HG03139 (cell line): ENCODE measurements at regions not wholly inside any gene's neighbourhood (a gene's known extent, or its start where the extent isn't known, plus 50 kb on each side); places are given as distances from the start of the nearest gene placed in this dataset.
"Not testable (repeated sequence)": the region's sequence is repeated elsewhere in the genome, so short reads cannot be mapped to it uniquely, and the experiment has no call there.

Experiments used
- ATAC-seq: cut with Tn5 transposase; IDR thresholded peaks from one replicate; pipeline ENCODE4 v1.9.1; 2021; ENCODE audit not compliant: unreplicated experiment

DNA sequence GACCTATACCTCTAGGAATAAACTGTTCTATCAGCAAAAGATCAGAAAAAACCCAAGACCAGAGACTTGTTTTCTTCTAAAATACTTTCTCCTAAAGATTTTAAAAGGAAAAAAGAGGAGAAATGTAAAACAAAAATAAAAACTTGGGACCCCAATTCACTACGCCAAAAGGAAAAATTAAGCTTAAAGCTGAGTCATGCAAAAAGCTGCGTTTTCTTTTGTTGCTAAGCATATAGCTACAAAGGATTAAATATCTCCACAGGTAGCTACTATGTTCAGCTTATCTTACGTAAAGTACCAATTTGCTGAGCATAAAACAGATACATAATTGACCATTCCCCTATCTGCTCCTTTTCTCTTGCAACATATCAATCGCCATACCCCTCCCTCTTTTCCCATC, 950.0 kb upstream of the NXPH2 start:
- no peak for ATAC-seq

DNA sequence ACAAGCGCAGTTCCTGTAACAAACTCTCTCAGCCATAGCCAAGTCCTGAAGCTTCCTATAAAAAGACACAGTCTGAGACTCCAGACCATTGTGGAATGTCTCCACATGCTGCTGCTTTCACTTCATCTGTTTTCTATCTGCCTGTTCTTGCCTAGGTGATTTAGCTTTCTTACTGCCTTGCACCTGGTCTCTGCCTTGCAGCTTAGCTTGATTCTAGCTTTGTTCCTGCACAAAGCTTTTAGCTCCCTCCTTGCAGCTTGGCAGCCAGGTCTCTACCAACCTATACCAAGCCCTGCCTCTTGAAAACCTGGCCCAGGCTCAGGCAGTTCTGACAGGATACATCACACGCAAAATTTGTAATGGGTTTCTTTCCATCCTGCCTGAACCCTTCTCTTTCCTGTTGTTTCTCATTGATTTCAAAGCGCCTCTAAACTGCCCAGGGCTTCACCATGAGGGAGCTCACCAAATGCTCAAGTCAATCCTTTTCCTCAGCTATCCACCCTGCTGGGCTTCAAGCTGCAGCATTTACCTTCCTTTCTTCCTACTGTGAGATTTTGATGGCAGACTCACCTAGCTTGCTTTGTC, 941.3 kb upstream of the NXPH2 start:
- ATAC-seq: no peak

DNA sequence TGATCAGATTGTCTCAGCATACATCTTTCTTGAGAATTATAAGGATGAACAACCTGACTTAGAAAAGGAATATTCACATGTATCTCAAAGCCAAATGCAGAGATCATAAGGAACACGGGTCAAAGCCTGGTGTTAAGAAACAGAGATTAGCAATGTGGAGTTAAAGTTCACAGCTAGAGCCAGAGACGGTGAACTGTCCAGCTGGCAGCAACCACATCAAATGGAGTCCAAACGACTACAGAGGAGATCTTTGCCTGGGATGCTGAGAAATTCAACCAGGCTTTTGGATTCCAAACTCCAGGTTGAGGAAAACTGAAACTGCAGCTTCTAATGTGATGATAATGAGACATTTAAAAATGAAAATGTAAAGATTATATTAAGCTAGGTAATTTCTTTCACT, 939.9 kb upstream of the NXPH2 start:
- ATAC-seq: no peak

DNA sequence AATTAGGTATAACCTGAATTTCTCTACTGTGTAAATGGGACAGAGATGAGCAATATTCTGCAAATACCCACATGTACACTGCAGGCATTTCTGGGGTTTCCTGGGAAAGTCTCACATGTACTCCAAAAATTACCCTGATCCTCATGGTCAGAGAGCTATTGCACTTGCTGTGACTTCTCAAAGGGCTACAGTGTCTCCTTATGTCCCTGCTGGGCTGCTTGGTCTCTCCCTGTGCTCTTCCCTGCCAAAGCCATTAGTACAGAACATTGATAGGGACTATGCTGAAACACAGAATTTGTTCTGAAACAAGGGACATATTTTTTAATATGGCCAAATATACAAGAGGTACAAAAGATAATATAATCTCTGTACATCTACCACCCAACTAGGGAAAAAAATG, 924.4 kb upstream of the NXPH2 start:
- ATAC-seq: no peak

DNA sequence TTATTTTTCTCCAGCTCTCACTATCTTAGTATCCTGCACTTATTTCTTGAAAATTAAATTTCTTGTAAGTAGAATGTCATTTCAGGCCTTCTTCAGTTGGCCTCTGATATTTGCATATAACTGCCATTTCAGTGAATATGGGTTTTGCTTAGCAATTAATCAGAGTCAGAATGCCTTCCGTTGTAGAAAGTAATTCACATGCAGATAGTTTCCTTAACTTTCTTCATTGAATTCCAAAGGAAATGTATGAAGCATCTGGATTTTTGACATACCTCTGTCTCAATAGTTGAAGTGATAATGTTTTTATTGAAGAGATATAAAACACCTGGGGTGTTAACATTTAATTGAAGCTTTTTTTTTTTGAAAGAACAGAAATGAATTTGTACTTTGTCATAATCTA, 914.1 kb upstream of the NXPH2 start:
- ATAC-seq: no peak

DNA sequence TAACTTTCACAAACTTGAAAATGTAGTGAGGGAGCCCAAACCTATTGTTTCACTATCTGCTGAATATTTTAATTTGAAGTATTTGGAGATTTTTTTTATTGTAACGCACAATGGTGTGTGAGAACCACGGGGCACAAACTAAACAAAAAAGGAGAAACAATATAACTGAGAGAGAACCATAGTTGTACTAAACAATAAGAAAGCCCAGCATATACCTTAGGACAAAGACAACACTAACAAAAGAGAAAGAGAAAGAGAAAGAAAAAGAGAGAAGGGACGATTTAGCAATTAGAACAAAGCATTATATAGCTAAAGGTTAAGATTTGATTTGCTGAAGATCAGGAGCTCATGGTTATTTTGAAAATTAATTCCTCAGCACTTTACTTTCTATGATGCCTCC, 906.0 kb upstream of the NXPH2 start:
- ATAC-seq: no peak

DNA sequence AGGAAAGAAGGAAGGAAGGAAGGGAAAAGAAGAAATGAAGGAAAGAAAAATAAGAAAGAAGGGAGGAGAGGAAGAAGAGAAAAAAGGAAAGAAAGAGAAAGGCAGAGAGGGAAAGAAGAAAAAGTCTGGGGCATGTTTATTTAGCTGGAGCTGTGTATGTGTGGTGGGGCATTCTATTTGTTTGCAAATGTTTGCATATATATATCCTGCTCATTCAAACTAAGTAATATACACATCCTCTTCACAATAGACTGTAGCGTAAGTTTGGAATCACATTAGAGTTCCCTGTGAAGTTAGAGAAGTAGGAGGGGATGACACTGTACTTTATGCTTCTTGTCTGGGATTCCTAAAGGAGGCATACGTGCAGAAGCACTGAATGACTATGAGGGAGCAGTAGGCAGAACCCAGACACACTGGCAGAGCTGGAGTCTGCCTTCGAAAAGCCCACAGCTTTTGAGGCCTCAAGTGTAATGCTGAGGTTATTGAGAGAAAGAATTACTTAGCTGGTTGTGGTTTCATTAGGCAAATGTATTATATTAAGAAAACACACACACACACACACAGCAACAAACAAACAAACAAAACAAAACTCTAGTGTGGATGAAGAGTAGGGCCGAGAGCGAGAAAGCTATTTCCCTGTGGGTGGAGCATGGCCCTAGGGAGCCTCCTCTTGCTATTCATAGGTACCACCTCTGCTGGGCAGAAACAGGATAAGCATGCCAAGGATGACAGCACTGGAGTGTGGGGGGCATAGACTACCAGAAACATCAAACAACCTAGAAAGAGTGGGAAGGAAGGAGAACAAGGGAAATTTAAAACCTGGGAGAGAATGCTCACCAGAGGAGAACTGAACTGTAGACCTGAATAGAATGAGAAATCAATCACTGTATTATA, 905.1 kb upstream of the NXPH2 start:
- no peak for ATAC-seq

DNA sequence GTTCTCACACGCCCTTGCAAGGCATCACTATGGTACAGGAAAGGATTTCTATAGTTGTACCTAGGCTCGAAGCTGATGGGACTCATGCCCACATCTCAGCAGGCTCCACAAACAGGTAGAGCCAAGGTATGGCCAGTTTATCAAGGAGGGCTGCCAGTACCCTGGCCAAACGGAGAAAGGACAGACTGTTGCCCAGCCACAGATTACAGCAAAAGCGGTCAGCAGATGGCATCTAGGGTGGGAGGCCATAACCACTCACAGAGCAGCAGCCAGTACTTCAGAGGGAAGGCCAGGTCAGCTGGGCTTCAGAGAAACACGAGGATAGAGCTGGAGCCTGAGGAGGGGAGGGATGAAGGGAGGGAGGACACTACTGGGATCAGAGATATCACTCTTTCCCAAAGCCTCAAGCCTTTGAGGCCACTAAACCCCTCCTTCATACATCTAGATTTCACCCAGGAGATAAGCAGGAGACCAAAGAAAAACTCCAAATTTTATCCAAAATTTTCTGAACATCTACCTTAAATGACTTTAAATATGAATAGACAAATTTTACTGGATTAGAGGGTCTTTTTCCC, 904.2 kb upstream of the NXPH2 start:
- no peak for ATAC-seq

DNA sequence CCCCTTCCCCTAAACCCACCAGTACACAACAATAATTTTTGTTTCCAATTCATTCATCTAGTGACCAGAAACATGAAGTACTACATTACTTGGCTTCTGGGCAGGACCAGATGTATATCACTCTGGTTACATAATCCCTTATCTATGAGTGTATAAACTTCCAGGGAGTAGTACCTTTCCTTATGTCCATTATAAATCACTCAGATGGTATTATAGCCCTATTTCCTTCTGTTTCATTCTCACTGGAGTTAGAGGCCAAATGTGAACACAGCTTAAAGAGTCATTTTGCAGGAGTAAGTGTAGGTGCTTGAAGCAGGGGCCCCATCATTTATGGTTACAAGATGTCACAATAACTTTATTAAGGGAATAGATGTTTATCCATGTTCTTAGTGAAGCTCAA, 894.4 kb upstream of the NXPH2 start:
- ATAC-seq: no peak

DNA sequence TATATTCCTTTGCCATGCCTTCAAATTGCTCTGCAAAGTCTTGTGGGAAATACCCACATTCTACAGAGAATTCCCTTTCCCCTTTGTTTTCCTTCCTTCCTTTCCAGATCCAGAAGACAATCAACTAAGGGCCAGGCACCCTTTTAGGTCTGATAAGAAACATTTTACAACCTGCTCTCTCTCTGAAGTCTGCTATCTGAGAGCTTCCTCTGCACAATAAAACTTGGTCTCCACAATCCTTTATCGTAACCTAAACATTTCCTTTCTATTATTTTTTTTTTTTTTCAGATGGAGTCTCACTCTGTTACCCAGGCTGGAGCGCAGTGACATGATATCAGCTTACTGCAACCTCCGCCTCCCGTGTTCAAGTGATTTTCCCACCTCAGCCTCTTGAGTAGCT, 893.3 kb upstream of the NXPH2 start:
- ATAC-seq: not testable (repeated sequence)

DNA sequence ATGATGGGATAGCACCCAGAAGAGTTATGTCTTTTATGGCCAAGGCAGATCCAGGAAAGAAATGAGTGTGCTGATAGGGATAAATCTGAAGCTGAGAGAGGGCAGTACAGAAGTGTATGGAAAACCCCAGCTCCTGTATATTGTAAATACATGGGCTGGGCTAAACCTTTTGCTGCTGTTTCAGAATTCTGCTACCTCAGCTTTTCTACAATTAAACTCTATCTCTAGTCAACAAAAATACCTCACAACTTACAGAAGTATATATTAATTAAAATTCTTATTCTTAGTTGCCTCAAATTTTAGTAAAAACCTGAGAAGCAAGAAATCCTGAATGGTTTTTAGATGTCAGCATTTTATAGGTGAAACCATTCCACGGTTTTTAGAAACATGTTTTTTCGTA, 889.5 kb upstream of the NXPH2 start:
- ATAC-seq: no peak

DNA sequence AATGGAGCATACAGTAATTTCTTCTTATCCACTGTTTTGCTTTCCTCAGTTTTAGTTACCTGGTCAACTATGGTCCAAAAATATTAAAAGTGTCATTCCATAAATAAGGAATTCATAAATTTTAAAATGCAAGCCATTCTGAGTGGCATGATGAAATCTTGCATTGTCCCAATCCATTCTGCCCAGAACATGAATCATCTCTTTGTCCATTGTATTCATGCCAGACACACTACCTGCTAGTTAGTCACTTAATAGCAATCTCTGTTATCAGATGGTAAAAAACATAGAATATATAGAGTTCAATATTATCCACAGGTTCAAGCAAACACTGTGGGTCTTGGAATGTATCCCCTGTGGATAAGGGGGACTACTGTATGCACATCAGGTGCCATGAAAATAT, 872.2 kb upstream of the NXPH2 start:
- ATAC-seq: no peak

DNA sequence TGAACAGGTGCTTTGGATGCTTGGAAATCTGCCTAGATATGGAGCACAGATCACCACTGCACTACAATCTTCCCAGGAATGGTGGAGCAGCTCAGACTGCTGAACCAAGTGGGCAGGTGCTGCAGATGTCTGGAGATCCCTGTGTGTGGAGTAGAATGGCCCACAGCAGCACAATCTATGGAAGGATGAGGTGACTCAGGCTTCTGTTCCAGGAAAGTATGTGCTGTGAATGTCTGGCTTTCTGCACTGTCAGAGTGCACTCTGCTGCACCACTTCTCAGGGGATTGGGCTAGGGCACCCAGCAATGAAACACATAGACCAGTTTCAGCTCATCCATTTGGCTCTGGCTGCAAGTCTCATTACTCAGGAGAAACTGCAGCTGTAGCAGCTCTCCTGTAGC, 865.4 kb upstream of the NXPH2 start:
- ATAC-seq: no peak

DNA sequence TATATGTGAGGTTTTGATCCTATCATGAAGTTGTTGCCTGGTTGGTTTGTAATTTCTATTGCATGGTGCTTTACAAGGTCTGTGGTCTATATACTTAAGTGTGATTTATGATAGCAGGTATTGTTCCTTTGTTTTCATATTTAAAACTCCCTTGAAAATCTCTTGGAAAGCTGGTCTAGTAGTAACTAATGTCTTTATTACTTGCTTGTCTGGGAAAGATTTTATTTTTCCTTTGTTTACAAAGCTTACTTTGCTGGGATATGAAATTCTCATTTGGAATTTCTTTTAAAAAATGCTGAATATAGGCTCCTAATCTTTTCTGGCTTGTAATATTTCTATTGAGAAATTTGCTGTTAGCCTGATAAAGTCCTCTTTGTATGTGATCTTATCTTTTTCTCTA, 862.9 kb upstream of the NXPH2 start:
- ATAC-seq: no peak

DNA sequence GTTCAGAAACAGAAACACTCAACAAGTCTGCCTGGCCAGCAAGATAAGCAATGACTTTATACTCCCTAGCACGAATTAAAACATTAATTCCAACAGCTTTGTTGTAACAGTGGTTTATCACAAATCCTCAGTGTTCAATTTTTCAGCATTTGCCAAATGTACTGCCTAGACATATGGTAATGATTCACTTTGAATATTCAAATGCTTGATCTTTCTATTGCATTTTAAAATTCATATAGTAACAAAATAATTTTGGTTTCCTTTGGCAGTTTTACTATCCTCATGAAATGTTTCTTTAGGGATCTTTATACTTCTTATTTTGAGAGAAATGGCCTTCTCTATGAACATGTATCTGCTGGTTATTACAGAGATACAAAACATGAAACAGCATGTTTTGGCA, 851.8 kb upstream of the NXPH2 start:
- ATAC-seq: no peak

DNA sequence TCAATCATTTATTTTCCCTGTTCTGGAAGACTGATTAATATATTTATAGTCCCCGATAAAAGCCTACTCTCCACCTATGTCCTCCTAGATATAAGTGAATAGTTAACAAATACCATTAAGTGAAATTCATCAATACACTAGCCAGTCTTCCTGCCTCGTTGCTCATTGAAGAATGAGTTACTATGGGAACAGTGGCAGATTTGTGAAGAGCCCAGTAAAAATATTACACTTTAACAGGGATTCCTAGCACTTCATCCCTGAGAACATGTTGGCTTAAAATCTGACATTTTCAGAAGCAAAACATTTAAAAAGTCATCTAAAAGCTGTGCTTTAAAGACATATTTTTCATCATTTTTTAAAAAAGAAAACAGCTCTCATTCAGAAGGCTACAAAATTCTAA, 848.7 kb upstream of the NXPH2 start:
- no peak for ATAC-seq

DNA sequence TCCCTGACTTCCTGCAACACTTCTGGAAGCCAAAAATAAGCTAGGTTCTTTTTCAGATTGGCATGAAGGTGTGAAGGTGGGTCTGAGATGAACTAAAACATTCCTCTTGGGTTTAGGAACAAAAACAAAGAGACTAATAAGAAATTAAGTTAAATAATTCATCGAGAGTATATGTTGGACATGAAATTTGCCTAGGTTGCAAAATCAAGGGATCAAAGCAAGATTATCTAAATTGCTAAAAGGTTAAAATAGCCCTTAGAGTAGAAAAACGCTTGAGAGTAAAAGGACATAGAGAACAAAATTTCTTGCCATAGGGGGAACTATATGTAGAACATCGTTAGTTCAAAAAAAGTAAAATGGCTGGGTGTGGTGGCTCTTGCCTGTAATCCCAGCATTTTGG, 845.9 kb upstream of the NXPH2 start:
- no peak for ATAC-seq

DNA sequence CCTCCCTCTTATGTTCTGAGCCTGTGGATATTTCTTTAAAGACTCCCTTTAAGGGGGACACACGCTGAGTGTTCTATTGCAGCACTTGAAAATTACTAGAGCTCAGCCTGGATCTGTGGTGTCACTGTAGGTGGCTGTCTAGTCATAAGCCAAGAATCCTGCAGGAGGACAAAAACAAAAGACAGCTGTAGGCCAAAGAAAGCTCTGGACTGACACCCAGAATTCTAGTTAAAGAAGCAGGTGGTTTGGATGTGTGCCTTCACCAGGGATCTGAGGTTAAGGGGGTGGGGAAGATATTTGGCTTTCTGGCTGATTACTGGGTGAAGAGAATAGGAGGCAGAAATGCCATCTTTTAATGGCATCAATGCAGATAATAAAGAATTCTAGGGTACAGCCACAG, 842.5 kb upstream of the NXPH2 start:
- ATAC-seq: no peak

DNA sequence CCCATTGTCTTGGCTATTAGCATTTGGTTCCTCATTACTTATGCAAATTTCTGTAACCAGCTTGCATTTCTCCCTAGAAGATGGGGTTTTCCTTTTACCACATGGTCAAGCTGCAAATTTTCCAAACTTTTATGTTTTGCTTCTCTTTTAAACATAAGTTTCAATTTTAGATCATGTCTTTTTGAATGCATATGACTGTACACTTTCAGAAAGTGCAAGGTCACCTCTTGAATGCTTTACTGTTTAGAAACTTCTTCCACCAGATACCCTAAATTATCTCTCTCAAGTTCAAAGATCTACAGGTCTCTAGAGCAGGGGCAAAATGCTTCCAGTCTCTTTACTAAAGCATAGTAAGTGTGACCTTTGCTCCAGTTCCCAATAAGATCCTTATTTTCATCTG, 837.6 kb upstream of the NXPH2 start:
- no peak for ATAC-seq

DNA sequence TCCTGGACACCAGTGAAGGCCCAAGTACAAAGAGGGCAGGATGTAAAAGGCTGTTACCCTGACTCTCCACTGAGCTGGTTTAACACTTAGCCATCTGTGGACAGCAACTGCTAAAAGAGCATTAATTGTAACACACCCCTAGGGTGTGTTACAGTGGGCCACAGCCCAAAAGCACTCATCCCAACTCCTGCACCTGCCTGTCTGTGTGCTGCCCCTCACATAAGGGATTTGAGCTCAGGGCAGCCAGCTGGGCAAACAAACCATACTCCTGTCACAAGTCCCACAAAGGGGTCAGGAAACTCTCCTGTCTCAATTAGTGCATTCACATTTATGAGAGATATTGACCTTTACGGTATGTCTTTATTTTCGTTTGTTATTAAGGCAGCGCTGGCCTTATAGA, 833.1 kb upstream of the NXPH2 start:
- no peak for ATAC-seq

DNA sequence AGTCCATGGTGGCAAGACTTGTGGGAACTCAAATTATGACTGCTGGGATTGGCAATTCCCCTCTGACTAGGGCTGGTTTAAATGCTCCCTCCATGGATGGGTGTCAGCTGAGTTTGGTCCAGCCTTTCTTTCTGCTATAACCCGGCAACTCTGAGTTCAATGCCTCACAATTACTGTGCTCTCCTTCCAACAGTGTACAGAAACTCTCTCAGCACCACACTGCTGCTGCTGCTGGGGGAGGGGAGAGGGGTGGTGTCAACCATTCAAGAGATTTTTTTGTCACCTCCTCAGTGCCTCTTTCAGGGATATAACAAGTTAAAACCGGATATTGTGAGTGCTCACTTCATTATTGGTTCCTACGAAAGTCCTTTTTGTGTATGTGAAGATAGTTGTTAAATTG, 830.3 kb upstream of the NXPH2 start:
- ATAC-seq: no peak

DNA sequence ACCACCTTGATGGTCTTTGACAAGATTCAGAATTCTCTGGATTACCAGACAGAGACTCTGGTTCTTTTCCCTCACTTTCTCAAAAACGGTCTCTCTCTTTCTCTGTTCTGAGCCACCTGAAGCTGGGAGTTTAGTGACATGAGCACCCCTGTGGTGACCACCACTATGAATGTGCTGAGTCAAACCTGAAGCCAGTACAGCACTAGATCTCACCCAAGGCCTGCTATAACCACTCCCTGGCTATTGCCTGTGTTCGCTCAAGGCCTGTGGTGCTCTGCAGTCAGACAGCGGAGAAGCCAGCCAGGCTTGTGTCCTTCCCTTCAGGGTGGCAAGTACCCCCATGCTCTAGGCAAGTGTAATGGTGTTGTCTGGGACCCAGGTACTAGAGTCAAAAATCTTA, 828.9 kb upstream of the NXPH2 start:
- ATAC-seq: no peak

DNA sequence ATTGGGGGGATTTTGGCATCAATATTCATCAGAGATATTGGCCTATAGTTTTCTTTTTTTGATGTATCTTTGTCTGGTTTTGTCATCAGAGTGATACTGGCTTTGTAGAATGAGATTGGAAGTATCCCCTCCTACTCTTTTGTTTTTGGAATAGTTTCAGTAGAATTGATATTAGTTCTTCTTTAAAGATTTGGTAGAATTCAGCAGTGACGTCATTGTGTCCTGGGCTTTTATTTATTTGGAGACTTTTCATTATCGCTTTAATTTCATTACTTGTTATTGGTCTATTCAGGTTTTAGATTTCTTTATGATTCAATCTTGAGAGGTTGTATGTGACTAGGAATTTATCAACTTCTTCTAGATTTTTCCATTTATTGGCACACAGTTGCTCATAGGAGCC, 825.5 kb upstream of the NXPH2 start:
- ATAC-seq: no peak
